Loucy (cell line): ENCODE measurements at regions not wholly inside any gene's neighbourhood (a gene's known extent, or its start where the extent isn't known, plus 50 kb on each side); places are given as distances from the start of the nearest gene placed in this dataset.
"Not testable (repeated sequence)": the region's sequence is repeated elsewhere in the genome, so short reads cannot be mapped to it uniquely, and the experiment has no call there.

Source experiments
- H2AFZ ChIP-seq: fragments of 200-600 bp; sonication (generic); 2 replicates; pipeline ENCODE4 v1.6.0; 2016; ENCODE audit warnings: antibody characterized with exemption, mild to moderate bottlenecking, low read length, moderate library complexity
- H3F3A ChIP-seq: fragments of 200-600 bp; 2 replicates; pipeline ENCODE4 v1.6.0; 2016; ENCODE audit warnings: antibody characterized with exemption, low read depth, mild to moderate bottlenecking
- H3K27me3 ChIP-seq: fragments of 200-600 bp; sonication (generic); 2 replicates; pipeline ENCODE4 v1.6.1; 2014; ENCODE audit warnings: low read length, mild to moderate bottlenecking; ENCODE audit not compliant: insufficient read depth, poor library complexity, severe bottlenecking
- H3K36me3 ChIP-seq: fragments of 200-600 bp; sonication (generic); 2 replicates; pipeline ENCODE4 v1.6.1; 2016; ENCODE audit warnings: low read length; ENCODE audit not compliant: insufficient read depth
- H3K4me1 ChIP-seq: fragments of 200-600 bp; sonication (generic); 2 replicates; pipeline ENCODE4 v1.5.1; 2014; ENCODE audit warnings: low read length, mild to moderate bottlenecking; ENCODE audit not compliant: insufficient read depth, poor library complexity, severe bottlenecking
- H3K4me2 ChIP-seq: fragments of 200-600 bp; sonication (generic); 2 replicates; pipeline ENCODE4 v1.6.0; 2014; ENCODE audit warnings: antibody characterized with exemption, low read length, low read depth, mild to moderate bottlenecking; ENCODE audit not compliant: poor library complexity, severe bottlenecking
- H3K4me3 ChIP-seq: fragments of 200-600 bp; sonication (generic); 2 replicates; pipeline ENCODE4 v1.5.1; 2014; ENCODE audit warnings: low read length, mild to moderate bottlenecking, mixed read lengths; ENCODE audit not compliant: poor library complexity, severe bottlenecking
- H3K79me2 ChIP-seq: fragments of 200-600 bp; sonication (generic); 2 replicates; pipeline ENCODE4 v1.6.1; 2014; ENCODE audit warnings: low read length; ENCODE audit not compliant: insufficient read depth
- H3K9ac ChIP-seq: fragments of 200-600 bp; sonication (generic); 2 replicates; pipeline ENCODE4 v1.6.0; 2014; ENCODE audit warnings: mild to moderate bottlenecking, low read depth, low read length, moderate library complexity; ENCODE audit not compliant: poor library complexity, severe bottlenecking
- H3K9me2 ChIP-seq: fragments of 200-600 bp; sonication (generic); replicated peaks from 2 replicates; pipeline ENCODE4 v1.6.1; 2016; ENCODE audit warnings: low read depth, low read length, mixed read lengths
- H3K9me3 ChIP-seq: fragments of 200-600 bp; sonication (generic); 2 replicates; pipeline ENCODE4 v1.6.1; 2014; ENCODE audit warnings: mild to moderate bottlenecking, antibody characterized with exemption, low read length, low read depth; ENCODE audit not compliant: insufficient read depth
- H4K20me1 ChIP-seq: fragments of 200-600 bp; sonication (generic); 2 replicates; pipeline ENCODE4 v1.6.0; 2014; ENCODE audit warnings: antibody characterized with exemption, low read length, mild to moderate bottlenecking; ENCODE audit not compliant: insufficient read depth, poor library complexity, severe bottlenecking
- CTCF ChIP-seq: fragments of 200-600 bp; sonication (generic); conservative IDR thresholded peaks from 2 replicates; pipeline ENCODE4 v1.5.1; 2014; ENCODE audit warnings: mild to moderate bottlenecking, antibody characterized with exemption, low read length
- EZH2phosphoT487 ChIP-seq: fragments of 200-600 bp; IDR thresholded peaks from 2 replicates; pipeline ENCODE4 v1.6.1; 2018; ENCODE audit warnings: antibody characterized with exemption, mild to moderate bottlenecking, moderate library complexity, borderline replicate concordance

- no peak overlapping the region for H3K9ac ChIP-seq
- H2AFZ ChIP-seq, result no peak overlapping the region
- H3K9me2 ChIP-seq, result no peaks in the 10 kb centered on the region
- no peaks in the 10 kb centered on the region for H3K9me3 ChIP-seq
- no peaks in the 10 kb centered on the region for H3K36me3 ChIP-seq
- H3F3A ChIP-seq, result no peaks in the 10 kb centered on the region
- H3K4me3 ChIP-seq, result no peak overlapping the region
- no peak for TF ChIP-seq EZH2phosphoT487
- no peak overlapping the region for H3K4me2 ChIP-seq
- no peaks in the 10 kb centered on the region for H3K4me1 ChIP-seq
- H3K27me3 ChIP-seq, result no peaks in the 10 kb centered on the region
- H4K20me1 ChIP-seq, result no peaks in the 10 kb centered on the region
- H3K79me2 ChIP-seq, result no peaks in the 10 kb centered on the region
Measured at GRCh38 chr17:16878084-16878483, 93.8 kb downstream of the TNFRSF13B start.

DNA sequence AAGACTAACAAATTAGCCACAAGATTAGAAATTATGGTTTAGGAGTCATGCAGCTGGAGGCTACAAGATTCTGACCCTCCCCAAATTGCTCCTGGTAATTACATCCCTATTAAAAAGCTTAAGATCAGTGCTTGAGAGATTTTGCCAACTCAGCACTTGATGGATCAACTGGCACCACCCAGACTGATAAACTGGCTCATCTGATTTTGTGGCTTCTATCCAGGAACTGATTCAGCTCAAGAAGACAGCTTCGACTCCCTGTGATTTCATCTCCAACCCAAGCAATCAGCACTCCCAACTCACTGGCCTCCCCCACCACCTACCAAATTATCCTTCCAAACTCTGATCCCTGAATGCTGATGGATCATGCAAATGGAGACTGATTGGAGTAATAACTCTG is 94.8 kb downstream of the TNFRSF13B start:
- no peak overlapping the region for H3K4me2 ChIP-seq
- H4K20me1 ChIP-seq, result no peaks in the 10 kb centered on the region
- no peak for TF ChIP-seq EZH2phosphoT487
- TF ChIP-seq CTCF, result no peak
- H3K79me2 ChIP-seq, result no peaks in the 10 kb centered on the region
- no peaks in the 10 kb centered on the region for H3K36me3 ChIP-seq
- no peak overlapping the region for H3K4me3 ChIP-seq
- H3K27me3 ChIP-seq, result no peaks in the 10 kb centered on the region
- H3K9me3 ChIP-seq, result no peaks in the 10 kb centered on the region
- H3F3A ChIP-seq, result no peaks in the 10 kb centered on the region
- H2AFZ ChIP-seq, result no peak overlapping the region
- H3K4me1 ChIP-seq, result no peaks in the 10 kb centered on the region
- H3K9me2 ChIP-seq, result no peaks in the 10 kb centered on the region
- no peak overlapping the region for H3K9ac ChIP-seq

- Histone ChIP-seq H3K9me2 (no peaks in the 10 kb centered on the region), H3K79me2 (no peaks in the 10 kb centered on the region), H3K27me3 (no peaks in the 10 kb centered on the region), H3K9me3 (no peaks in the 10 kb centered on the region), H3K36me3 (no peaks in the 10 kb centered on the region), H3K4me1 (no peaks in the 10 kb centered on the region), H4K20me1 (no peaks in the 10 kb centered on the region), H3K9ac (no peak overlapping the region), H3F3A (no peaks in the 10 kb centered on the region), H3K4me3 (no peak overlapping the region), H3K4me2 (no peak overlapping the region), H2AFZ (no peak overlapping the region)
- TF ChIP-seq EZH2phosphoT487 (no peak), CTCF (no peak)
Measured at GRCh38 chr17:16875662-16876061, 96.3 kb downstream of the TNFRSF13B start.

- H3K36me3 ChIP-seq, H4K20me1 ChIP-seq, H3K27me3 ChIP-seq, H2AFZ ChIP-seq, H3K4me2 ChIP-seq, H3K4me3 ChIP-seq, H3K9me2 ChIP-seq, H3F3A ChIP-seq, H3K79me2 ChIP-seq, H3K9ac ChIP-seq, H3K9me3 ChIP-seq, H3K4me1 ChIP-seq: not testable (repeated sequence)
Measured at GRCh38 chr17:16874216-16874615, 97.7 kb downstream of the TNFRSF13B start.
